AG09319 (cell line): ENCODE measurements at regions not wholly inside any gene's neighbourhood (a gene's known extent, or its start where the extent isn't known, plus 50 kb on each side); places are given as distances from the start of the nearest gene placed in this dataset.

ENCODE experiments used
- DNase-seq: peaks from one replicate; pipeline ENCODE4 v3.0.0-alpha.2; 2010; ENCODE audit warnings: low read depth; ENCODE audit errors: extremely low read depth
- CTCF ChIP-seq: IDR thresholded peaks from 2 replicates; pipeline ENCODE4 v1.5.1; 2011; ENCODE audit warnings: low read depth, mild to moderate bottlenecking, inconsistent platforms, low read length, moderate library complexity

- TF ChIP-seq CTCF, result no peak
- no peak for DNase-seq
Observed at GRCh38 chr7:113797420-113798010, 121.3 kb downstream of the PPP1R3A start.

GRCh38 chr7:113796557-113796956, 122.3 kb downstream of the PPP1R3A start:
- TF ChIP-seq CTCF, result no peak

GRCh38 chr7:113794573-113794972, 124.2 kb downstream of the PPP1R3A start:
- TF ChIP-seq CTCF, result no peak

More at GRCh38 chr7:113796557-113796956, 122.3 kb downstream of the PPP1R3A start:
- no peak for DNase-seq

GRCh38 chr7:113793171-113793570, 125.6 kb downstream of the PPP1R3A start:
- DNase-seq, result no peak
- TF ChIP-seq CTCF, result no peak

More at GRCh38 chr7:113794573-113794972, 124.2 kb downstream of the PPP1R3A start:
- DNase-seq, result no peak

GRCh38 chr7:113790025-113790424, 128.8 kb downstream of the PPP1R3A start:
- no peak for DNase-seq
- no peak for TF ChIP-seq CTCF

GRCh38 chr7:113787106-113787505, 131.7 kb downstream of the PPP1R3A start:
- DNase-seq, result no peak
- no peak for TF ChIP-seq CTCF

- no peak for DNase-seq
- no peak for TF ChIP-seq CTCF
Observed at GRCh38 chr7:113784956-113785355, 133.9 kb downstream of the PPP1R3A start.
